Left colon (tissue), 2 donors: ENCODE measurements at regions not wholly inside any gene's neighbourhood (a gene's known extent, or its start where the extent isn't known, plus 50 kb on each side); places are given as distances from the start of the nearest gene placed in this dataset.
"Not testable (repeated sequence)": the region's sequence is repeated elsewhere in the genome, so short reads cannot be mapped to it uniquely, and the experiment has no call there.

Experiments
- ATAC-seq: fragments of 200-7000 bp; cut with Tn5 transposase; one replicate; pipeline ENCODE4 v1.9.1; 2020; ENCODE audit warnings: mild to moderate bottlenecking, moderate library complexity
- DNase-seq, 2 donors: peaks; one replicate each; pipeline ENCODE4 v3.0.0-alpha.2; 2020
- intact Hi-C, 2 donors: fragments of 100-400 bp; cut with DNase I in 1 of 2; cut with micrococcal nuclease in 1 of 2; formaldehyde crosslinking; loops; one replicate each; pipeline versions ENCODE4 v1.11.2 to v1.14.0; 2022; cut with DNase I, micrococcal nuclease
- donor health status: DM: no; HTN: no; CAD: no.
- donor health status: DM: yes; HTN: yes; CAD: no.

DNA sequence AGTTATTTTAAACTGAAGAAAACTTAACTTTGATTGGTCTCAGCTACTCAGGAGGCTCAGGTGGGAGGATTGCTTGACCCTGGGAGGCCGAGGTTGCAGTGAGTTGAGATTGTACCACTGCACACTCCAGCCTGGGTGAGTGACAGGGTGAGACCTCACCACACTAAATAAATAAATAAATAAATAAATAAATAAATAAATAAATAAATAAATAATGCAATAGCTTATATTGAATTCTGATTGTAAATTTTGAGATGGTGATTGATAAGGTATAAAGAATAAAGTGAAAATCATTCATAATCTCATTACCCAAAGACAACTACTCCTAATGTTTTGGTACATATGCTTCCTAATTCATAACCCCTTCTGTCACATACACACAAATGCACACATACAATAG is 58.1 kb downstream of the TUBA3C start:
- intact Hi-C loops, result no loop called here
- no peak for ATAC-seq
- DNase-seq, result no peak

DNA sequence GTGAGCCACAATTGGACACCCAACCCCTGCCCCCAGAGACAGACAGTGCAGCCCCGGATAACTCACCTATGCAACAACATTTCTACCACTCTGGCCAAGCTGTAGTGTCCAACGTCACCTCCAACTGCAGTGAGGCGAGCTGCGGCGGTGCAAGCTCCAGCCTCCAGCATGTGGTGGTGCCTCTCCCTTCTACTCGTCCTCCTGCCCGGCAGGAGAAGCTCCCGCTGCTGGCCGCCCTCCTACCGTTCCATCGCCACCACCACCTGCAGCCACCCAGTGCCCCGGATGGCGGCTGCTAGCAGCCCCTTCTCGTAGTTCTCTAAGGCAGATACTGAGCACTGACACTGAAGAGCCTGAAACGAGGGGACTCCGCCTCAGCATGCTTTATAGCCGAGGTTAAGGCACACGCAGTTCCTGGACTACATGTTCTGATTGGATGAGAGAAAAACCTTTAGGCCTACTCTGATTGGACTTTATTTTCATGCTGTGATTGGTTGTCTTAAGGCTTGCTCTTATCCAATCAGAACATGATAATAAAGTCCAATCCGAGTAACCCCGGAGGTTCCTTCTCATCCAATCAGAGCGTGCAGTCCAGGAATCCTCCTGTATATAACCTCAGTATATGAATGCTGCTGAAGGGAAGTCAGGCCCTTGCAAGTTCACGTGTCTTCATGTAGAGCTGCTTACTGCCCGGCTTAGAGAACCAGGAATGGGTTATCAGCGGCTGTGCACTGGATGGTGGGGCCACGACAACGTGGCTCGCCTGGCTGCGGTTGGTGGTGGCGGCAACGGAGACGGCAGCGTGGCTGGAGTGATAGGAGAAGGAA is 63.5 kb downstream of the TUBA3C start:
- DNase-seq, result no peak
- ATAC-seq, result no peak
- intact Hi-C loops, result no loop called here

DNA sequence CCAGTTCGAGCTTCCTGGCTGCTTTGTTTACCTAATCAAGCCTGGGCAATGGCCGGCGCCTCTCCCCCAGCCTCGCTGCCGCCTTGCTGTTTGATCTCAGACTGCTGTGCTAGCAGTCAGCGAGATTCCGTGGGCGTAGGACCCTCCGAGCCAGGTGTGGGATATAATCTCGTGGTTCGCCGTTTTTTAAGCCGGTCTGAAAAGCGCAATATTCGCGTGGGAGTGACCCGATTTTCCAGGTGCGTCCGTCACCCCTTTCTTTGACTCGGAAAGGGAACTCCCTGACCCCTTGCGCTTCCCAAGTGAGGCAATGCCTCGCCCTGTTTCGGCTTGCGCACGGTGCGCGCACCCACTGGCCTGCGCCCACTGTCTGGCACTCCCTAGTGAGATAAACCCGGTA is 72.4 kb downstream of the TUBA3C start:
- intact Hi-C loops, DNase-seq, ATAC-seq: not testable (repeated sequence)

DNA sequence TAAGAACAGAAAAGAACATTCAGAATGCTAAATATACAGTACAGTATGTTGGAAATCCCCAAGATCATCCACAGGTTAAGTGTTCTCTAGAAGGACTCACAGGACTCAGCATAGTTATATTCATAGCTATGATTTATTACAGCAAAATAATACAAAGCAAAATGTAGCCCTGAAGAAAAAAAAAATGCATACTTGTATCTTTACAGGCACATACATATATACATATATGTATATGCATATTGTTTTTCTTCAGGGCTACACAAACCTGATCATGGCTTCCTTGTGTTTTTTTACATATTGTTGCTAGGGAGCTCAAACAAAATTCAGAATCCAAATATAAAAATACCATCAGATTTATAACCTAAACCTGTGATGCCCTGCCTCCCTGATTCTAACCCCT is 78.5 kb downstream of the TUBA3C start:
- no peak for ATAC-seq
- no peak for DNase-seq
- intact Hi-C loops, result no loop called here

DNA sequence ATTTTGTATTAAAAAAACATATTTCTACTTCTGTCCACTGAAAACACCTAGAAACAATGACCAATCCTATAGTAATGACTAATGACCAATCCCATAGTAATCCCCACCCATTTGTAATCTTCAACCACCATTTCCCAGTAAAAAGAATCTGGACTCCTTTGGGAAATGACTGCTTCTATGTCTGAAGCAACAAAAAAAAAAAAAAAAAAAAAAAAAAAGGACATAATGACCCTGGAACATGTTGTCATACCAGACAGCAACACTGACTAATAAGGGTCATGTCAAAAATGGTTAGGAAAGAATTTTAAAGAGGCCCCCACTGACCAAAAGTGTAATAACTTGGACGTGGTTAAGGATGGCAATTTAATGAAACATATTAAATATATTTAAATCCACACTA is 88.3 kb downstream of the TUBA3C start:
- intact Hi-C loops, result no loop called here
- ATAC-seq, result no peak
- no peak for DNase-seq

DNA sequence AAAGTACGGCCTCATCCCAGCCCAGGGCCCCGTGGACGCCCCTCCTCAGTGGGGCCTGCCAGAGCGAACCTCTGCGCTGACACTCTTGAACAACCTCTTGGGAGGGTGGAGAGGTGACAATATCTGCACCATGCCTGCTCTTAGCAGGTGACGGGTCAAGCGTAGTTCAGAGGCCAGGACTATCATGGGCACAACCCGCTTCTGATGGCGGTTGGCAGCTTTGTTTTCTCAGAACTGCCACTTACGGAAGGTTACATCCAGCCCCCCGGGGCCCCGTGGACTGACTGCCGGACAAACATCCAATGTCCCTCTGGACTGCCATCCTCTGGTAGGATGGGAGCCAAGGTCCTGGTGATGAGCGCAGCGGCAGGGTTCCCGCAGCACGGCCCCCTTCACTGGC is 91.1 kb downstream of the TUBA3C start:
- intact Hi-C loops, result no loop called here
- no peak for DNase-seq
- ATAC-seq, result no peak

DNA sequence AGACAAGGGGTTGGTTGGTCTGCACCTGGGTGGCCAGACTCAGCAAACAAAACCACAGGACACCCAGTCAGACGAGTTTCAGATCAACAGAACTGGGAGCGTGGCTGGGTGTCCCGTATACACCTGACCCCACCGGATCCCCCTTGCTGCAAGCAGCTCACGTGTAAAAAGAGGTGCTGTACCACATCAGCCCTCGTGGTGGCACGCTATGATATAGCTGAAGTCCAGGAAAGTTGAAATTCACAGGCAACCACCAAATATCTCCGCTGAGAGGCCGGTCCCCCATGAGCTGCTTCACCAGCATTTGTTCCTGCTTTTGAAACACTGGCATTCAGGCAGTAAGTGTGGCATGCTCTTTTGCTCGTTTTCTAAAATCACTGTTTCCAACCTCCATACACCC is 92.3 kb downstream of the TUBA3C start:
- no peak for ATAC-seq
- no peak for DNase-seq
- intact Hi-C loops, result no loop called here

DNA sequence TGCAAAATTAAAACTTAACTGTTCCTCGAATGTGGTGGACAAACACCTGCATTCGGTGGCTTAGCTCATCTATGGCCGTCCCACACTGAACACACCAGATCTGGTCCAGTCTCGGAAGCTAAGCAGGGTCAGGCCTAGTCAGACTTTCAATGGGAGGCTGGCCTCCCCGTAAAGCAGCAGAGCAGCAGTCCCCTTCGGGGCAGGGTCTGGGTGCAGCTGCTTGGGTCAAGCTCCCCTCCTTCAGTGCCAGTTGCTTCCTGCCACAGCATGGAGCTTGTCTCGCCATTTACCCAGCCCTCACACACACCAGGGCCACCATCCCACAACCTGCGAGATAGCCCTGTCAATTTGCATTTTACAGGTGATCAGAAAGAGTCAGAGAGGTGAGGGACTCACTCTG is 93.2 kb downstream of the TUBA3C start:
- no peak for ATAC-seq
- intact Hi-C loops, result no loop called here
- DNase-seq, result no peak

DNA sequence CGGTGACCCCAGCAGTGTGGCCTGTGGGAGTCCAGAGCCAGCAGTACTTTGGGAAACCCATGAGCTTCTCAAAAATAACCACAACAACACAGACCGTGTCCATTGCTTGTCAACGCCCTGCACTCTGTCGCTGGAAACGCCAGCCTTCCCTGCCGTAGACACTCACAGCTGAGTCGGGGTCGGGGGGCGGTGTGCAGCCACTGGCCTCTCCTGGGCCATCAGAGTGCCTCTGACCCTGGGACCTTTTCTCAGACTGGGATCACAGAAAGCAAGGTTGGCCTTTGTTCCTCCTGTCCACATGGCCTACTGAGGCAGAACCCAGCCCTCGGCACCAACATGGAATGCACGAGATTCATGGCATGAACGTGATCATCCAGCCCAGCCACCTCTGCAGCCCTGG is 95.7 kb downstream of the TUBA3C start:
- DNase-seq, result no peak
- intact Hi-C loops, result no loop called here
- ATAC-seq, result no peak

DNA sequence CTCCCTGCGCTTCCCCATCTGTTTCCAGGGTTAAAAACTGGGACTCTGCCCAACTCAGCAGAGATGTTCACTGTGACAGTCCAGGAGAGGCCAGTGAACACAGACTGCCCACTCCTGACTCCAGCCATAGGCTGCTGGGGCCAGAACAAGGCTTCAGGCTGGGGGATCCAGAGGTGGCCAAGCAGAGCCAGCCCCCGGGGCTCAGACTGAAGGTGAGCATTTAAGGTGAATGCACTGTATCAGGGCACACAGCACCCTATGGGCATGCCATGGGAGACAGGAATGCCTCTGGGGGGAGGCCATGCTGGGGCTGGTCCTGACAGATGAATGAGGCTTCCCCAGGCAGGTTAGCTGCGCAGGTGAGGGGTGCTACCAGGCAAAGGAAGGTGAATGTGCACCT is 96.4 kb downstream of the TUBA3C start:
- intact Hi-C loops, result no loop called here
- ATAC-seq (no peak), DNase-seq (no peak)

DNA sequence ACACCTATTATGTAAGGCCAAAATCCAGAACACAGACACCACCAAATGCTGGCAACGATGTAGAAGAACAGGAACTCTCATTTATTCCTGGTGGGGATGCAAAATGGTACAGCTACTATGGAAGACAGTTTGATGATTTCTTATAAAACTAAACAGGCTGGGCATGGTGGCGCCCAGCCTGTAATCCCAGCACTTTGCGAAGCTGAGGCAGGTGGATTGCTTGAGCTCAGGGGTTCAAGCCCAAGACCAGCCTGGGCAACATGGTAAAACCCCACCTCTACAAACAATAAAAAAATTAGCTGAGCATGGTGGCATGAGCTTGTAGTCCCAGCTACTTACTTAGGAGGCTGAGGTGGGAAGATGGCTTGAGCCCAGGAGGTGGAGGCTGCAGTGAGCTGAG is 98.3 kb downstream of the TUBA3C start:
- no peak for ATAC-seq
- DNase-seq, result no peak
- intact Hi-C loops, result no loop called here

DNA sequence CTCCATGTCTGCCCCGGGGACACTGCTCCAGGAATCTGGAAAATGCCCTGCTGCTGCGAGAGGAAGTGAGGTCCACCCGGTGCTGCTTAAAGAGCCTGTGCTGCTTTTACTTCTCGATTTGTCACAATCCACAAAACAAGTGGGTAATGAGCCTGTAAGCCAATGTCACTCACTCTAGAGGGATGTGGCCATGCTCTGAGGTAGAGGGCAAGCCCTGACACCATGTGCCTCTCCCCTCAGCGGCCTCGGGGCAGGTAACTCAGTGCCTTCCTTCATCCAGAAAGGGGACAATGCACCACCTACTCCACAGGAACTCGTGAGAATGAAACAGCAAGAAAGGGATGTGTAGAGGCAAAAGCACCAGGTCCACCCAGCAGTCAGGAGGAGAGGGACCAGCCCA is 106.2 kb downstream of the TUBA3C start:
- DNase-seq, result no peak
- no peak for ATAC-seq
- intact Hi-C loops, result no loop called here

DNA sequence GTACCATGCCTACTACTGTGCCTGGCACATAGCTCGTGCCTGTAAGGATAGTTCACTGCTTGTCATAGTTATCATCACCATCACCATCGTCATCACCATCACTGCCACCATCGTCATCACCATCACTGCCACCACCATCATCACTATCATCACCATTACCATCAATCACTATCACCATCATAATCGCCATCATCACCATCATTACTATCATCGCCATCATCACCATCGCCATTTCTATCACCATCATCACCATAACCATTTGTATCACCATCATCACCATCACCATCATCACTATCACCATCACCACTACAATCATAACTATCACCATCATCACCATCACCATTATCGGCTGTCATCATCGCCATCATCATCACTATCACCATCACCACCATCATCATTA is 107.1 kb downstream of the TUBA3C start:
- DNase-seq (no peak), ATAC-seq (no peak)
- intact Hi-C loops, result no loop called here

DNA sequence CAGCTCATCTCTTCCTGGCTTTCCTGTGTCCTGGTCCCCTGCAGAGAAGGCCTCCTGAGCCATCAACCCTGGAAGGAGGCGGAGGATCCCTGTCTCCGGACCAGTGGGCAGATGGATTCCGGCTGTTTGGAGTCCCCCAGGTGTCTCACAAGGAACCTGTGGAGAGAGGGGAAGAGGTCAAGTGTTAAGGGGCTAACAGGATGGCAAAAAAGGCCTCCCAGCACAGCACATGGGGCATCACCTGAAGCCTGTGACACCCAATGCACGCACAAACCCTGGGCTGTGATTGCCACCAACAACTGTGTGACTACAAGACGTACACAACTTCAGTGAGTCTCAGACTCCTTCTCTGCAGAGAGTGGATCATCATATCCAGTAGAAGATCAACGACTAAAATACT is 107.5 kb downstream of the TUBA3C start:
- ATAC-seq, intact Hi-C loops, DNase-seq: not testable (repeated sequence)

DNA sequence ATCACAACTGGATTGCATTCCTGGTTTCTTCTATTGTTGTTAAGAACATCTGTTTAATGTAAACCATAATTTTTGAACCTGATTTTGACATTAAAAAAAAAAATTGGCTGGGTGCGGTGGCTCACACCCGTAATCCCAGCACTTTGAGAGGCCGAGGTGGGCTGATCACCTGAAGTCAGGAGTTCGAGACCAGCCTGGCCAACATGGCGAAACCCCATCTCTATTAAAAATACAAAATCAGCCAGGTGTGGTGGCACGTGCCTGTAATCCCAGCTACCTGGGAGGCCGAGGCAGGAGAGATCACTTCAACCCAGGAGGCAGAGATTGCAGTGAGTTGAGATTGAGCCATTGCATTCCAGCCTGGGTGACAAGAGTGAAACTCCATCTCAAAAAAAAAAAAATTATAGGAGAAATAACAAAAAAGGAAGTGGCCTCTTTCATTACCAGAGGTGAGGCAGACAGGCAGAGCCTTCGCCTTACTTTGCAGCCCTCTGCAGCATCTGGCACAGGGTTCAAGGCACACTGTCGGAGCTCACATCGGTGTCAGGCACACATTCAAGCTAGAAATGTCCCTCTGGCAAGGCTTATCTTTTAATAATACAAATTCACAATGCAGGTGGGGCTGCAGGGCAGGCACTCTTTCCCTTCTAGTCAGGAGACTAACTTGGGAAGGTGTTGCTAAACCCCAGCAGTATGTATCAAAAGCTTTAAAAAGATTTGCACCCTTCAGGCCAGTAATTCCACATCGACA is 108.5 kb downstream of the TUBA3C start:
- DNase-seq, intact Hi-C loops, ATAC-seq: not testable (repeated sequence)

DNA sequence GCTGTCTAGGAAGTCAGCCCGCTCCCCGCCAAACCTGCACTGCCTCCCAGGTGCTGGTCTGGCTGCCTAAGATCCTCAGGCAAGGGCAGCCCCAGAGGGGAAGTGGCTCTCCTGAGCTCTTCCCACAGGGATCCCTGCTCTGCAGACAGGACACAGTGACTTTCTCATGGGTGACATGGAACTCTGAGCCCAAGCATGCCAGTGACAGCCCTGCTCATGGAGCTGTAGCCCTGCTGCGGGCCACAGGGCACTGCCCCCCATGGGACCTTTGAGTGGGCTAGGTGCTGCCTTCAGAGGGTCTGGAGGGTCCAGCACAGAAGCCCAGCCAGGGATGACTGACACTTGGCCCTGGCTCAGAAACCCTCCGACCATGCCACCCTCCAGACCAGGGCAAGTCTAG is 109.1 kb downstream of the TUBA3C start:
- no peak for ATAC-seq
- no peak for DNase-seq
- intact Hi-C loops, result no loop called here

DNA sequence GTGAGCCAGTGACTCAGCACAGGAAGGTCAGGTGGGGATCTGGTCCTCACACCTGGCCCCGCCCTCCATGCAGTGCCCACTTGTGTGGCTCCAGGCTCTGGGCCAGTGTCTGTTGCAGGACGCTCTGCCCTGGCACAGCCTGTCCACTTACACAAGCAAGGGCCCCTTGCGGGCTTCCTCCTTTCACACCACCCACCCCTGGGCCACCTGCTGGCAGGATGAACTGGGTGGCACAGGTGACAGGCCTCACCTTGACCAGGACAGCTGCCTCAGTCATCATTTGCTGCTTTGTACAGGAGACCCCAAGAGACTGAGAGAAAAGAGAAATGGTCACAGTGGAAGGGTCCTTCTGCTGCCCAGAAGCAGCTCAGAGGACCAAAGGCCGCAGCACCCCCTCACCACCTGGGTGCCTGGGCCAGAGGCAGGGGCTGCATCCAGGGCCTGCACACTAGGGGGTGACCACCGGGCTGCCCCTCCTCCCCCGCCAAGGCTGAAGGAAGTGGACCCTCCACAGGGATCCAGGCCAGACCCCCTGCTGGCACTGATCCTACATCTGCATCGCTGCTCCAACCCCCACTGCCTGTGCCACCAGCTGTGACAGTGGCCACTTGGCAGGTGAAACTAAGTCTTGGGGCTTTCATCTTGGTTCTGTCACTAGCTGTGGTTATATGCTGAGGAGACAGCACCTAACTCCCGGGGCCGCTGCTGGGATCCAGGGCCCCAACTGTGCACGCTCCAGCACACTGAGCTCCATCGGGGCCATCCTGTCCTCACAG is 110.3 kb downstream of the TUBA3C start:
- no peak for DNase-seq
- intact Hi-C loops, result no loop called here
- no peak for ATAC-seq

DNA sequence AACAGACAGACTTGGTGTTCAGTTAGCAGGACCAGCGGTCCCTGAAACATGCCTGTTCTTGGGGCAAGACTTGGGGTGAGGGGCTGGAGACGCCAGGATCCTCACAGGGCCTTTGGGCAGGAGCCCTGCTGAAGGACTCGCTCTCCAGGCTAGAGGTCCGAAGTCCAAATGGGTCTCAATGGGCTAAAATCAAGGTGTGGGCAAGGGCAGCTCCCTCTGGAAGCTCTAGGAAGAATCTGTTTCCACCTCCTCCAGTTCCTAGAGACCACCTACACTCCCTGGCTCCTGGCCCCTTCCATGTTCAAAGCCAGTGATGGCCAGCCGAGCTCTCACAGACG is 111.3 kb downstream of the TUBA3C start:
- ATAC-seq (no peak), DNase-seq (no peak)
- intact Hi-C loops, result no loop called here

DNA sequence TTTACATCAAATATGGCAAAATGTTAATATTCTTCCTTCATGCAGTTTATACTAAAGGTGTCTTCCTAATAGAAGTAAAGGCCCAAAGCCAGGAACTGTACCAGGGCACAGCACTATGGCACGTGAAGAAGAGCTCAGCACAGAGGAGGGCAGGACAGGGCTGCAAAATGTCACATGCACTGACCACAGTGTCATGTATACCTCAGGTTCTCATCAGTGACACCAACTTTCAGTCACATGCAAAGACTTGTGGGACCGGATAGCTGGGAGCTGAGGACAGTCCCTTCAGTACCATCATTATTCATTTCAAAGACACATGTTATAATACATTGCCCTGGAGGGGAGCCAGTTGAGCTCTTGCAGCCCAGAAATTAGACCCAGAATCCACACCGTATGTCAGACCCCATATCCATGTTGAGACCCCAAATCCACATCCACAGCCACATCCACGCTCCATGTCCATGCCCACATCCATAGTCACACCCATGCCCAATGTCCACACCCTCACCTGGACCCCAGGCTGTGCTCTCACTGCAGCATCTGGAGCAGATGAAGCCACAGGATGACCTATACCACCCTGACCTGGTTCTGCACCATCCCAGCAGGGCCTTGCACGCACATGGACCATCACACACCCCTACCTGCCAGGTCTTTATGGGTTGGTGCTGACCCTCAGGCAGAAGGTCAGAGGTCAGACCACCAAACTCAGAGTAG is 111.8 kb downstream of the TUBA3C start:
- intact Hi-C loops, result no loop called here
- ATAC-seq (no peak), DNase-seq (no peak)
